ENCODE measurements at regions not wholly inside any gene's neighbourhood (a gene's known extent, or its start where the extent isn't known, plus 50 kb on each side); places are given as distances from the start of the nearest gene placed in this dataset.

DNA sequence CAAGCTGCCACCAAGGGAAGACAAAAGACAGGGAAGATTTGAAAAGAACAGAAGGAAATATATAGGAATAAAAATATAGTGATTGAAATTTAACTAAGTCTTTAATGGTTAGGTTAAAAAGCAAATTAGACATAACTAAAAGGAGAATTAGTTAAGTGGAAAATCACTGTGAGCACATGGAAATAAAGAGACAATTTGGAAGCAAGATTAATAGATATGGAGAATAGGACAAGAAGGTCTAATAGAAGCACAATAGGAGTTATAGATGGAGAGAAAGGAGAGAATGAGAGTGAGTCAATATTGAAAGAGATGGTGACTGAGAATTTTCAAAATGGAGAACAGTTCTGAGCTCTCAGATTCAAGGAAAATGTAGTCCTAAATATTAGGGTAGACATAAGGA lies 176.9 kb downstream of the ASB1 start:
- TF ChIP-seq EZH2 (IDR thresholded peaks at IDR 0.05; ENCODE audit: insufficient read depth, poor library complexity, severe bottlenecking), result no peak
- TF ChIP-seq EZH2phosphoT487 (IDR thresholded peaks at IDR 0.05; ENCODE audit: insufficient read depth, low read depth), result no peak

All from GM23248 (cell line).